Stimulated activated CD8-positive, alpha-beta memory T cell treated with anti-CD3 and anti-CD28 coated beads, Interleukin-4, amount 100 ng/mL, for 4 hours (primary cell): ENCODE measurements at regions not wholly inside any gene's neighbourhood (a gene's known extent, or its start where the extent isn't known, plus 50 kb on each side); places are given as distances from the start of the nearest gene placed in this dataset.

Experiments
- DNase-seq, 2 donors: peaks; one replicate each; pipeline ENCODE4 v3.0.0-alpha.2; 2020; ENCODE audit warnings: low read depth in 2 of 2, low spot score in 1 of 2

- no peak for DNase-seq
These were observed 76.1 kb downstream of the SLC25A47 start for GRCh38 chr14:100399052-100399849.

DNA sequence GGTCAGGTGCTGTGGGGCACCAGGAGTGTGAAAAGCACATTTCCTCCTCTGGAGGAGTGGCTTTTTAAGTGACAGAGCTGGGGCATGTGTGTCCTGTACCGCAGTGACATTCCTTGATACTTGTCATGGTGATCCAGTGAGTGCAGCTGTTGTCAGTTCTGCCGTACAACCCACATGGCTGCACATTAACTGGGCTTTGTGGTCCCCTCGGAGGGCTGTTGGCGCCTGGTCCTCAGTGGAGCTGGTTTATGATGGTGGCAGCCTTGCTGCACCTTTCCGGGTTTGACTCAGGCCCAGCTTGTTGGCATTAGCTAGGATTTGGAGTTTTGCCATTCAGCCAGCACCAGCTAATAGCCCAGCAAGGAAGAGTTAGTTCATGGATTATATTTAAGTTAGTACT is 77.0 kb downstream of the SLC25A47 start:
- no peak for DNase-seq

- no peak for DNase-seq
These were observed 78.0 kb downstream of the SLC25A47 start for GRCh38 chr14:100401031-100401692.

DNA sequence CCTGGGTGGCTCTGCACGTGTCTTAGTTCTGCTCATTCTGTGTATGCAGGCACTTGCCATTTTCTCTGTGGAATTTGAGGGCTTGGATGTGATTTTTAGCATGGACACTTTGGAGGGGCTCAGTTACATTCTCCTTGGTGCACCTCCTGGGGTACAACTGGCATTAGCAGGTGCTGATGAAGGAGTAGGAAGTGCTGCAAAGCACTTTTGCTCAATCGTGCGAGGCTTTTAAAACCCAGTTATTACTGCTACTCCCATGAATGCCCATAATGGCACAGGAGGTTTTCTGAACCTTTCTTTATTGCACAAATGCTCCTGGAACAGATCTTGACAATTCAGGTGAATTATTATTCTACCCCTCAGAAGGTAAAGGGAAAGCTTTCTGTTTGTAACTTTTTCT is 78.7 kb downstream of the SLC25A47 start:
- DNase-seq = no peak

- no peak for DNase-seq
These were observed 79.5 kb downstream of the SLC25A47 start for GRCh38 chr14:100402631-100403030.

DNA sequence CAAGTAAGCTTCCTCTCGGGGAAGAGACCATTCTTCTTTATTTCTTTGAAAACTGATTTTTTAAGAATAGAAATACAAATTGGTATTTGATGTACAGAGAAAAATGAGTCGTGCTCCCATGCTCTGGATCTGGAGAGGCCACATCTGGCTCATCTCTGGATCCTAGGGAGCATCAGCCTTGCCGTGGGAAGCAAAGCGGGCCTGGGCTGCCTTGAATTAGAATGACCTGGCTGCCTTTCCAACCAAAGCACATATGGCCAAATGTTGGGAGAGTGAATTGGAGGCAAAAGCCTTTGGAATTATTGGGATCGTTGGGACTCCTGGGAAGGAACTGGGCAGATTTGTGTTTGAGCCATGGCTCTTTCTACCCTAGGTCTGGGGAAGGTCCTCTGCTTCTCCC is 80.0 kb downstream of the SLC25A47 start:
- no peak for DNase-seq

DNA sequence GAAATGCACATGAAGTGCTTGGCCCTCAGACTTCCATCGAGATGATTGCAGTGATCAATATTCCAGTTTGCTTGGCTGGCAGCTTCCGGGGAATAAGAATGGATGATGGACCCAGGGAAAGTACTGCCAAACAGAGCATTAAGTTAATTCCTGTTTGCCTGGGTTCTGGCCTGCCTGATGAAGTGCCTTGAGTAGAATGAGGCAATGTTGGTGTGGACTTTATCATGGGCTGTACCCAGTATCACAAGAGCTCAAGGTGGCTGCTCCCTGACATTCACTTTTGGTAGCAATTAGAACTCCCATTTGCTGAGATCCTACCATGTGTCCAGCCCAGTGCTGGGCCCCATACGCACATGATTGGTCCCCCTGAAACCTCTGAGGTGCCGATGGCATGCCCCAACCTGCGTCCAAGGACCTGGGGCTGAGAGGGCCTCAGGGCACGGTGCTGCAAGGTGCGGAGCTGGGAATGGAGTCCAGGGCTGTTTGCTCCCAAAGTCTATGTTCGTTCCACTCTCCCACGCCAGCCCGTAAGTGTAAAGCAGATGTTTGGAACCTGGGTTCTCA is 80.7 kb downstream of the SLC25A47 start:
- DNase-seq = no peak

GRCh38 chr14:100404419-100404818 is 81.3 kb downstream of the SLC25A47 start:
- no peak for DNase-seq

- DNase-seq = no peak
These were observed 82.8 kb downstream of the SLC25A47 start for GRCh38 chr14:100405760-100406455.

GRCh38 chr14:100406505-100407131 is 83.5 kb downstream of the SLC25A47 start:
- peak in 1 of 2 donors; percentile 8 for DNase-seq

- DNase-seq = no peak
These were observed 84.4 kb downstream of the SLC25A47 start for GRCh38 chr14:100407376-100408102.

DNA sequence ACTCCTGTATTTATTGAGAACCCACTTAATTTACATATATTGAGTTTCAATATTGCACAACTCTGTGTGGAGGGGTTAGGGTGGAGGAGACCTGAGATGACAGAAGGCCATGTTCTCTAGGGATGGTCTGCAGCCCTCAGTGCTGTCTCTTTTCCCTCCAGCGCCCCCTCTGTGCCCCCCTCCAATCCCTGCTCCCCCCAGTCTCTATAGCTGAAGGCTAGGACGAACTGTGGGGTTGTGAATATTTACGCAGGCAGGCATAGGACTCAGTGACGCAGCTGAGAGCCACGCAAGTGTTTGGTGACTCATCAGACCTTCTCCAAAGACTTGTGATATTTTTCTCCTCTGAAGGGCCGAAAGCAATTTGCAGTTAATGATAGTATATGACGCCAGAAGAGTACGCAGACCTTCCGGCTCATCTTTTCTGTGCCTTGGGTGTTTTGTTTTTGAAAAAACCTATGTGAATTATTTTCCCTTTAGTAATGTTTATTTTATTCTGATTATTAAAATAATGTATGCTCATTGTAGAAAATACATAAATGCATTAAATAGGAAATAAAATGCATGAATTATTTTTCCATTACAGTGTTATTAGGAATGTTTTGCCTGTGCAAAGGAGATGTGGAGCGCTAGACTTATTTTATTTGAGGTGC is 85.3 kb downstream of the SLC25A47 start:
- DNase-seq = peak in 1 of 2 donors; percentile 16

DNA sequence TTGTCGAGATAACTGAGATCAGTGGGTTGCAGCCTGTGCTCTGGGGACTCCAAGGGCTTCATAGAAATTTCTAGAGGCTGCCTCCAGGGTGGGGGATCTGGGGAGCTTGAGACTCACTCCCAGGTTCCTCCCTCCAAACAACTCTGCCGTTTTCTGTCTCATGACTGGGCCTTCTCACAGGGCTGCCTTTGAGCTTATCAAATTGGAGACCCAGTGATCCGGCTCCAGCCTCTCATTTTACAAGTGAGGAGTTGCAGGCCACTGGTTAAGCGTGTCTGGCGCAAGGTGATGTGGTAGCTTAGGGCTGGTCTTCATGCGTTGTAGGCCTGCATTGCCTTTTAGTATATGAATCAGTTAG is 85.8 kb downstream of the SLC25A47 start:
- no peak for DNase-seq

DNA sequence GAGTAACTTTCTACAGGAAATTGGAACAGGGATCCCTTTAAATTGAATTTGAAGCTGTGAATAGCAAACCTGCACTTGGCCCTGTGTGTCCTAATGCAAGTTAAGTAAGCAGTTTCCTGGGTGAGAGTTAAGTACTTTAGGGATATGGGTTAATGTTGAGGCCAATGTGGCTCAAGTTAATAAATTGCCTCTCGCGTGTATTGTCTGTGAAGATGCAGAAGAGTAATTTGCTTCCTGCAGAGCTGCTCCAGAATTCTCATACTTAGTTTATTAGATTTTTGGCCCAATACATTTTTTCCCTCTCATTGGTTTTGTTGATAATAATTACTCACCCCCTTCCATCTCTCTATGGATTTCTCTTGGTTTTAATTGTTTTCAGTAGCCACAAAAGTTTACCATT is 86.5 kb downstream of the SLC25A47 start:
- DNase-seq = no peak

GRCh38 chr14:100410056-100410565 is 87.0 kb downstream of the SLC25A47 start:
- no peak for DNase-seq

DNA sequence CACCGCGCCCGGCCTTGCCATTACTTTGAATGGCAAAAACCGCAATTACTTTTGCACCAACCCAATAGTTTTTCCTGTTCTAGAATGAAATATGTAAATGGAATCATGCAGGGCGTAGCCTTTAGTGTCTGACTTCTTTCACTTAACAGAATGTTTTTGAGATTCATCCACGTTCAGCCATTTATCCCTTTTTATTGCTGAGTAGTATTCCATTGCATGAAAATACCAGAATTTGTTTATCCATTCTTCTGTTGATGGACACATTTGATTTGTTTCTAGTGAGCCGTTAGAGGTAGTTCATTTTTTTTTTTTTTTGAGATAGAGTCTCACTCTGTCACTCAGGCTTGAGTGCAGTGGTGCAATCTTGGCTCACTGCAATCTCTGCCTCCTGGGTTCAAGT is 90.6 kb downstream of the SLC25A47 start:
- no peak for DNase-seq

- DNase-seq = no peak
These were observed 92.1 kb downstream of the SLC25A47 start for GRCh38 chr14:100415226-100415625.

- DNase-seq = no peak
These were observed 93.0 kb downstream of the SLC25A47 start for GRCh38 chr14:100416081-100416680.
